Endothelial cell (in vitro differentiated cells): ENCODE measurements at regions not wholly inside any gene's neighbourhood (a gene's known extent, or its start where the extent isn't known, plus 50 kb on each side); places are given as distances from the start of the nearest gene placed in this dataset.

Source experiments
- DNase-seq: peaks from one replicate; pipeline ENCODE4 v3.0.0; 2021; ENCODE audit warnings: low spot score
- H3K27ac Mint-ChIP-seq: one replicate; pipeline ENCODE4 v1.8.0; 2021; ENCODE audit warnings: mixed read lengths, inconsistent platforms; ENCODE audit not compliant: unreplicated experiment
- H3K27me3 Mint-ChIP-seq: one replicate; pipeline ENCODE4 v1.8.0; 2021; ENCODE audit warnings: mild to moderate bottlenecking, moderate library complexity, mixed read lengths, inconsistent platforms; ENCODE audit not compliant: unreplicated experiment
- H3K36me3 Mint-ChIP-seq: one replicate; pipeline ENCODE4 v1.8.0; 2021; ENCODE audit warnings: mild to moderate bottlenecking, low read depth, mixed read lengths, inconsistent platforms; ENCODE audit not compliant: unreplicated experiment
- H3K4me1 Mint-ChIP-seq: one replicate; pipeline ENCODE4 v1.8.0; 2021; ENCODE audit warnings: mild to moderate bottlenecking, mixed read lengths, inconsistent platforms; ENCODE audit not compliant: unreplicated experiment
- H3K4me3 Mint-ChIP-seq: one replicate; pipeline ENCODE4 v1.8.0; 2021; ENCODE audit warnings: mild to moderate bottlenecking, mixed read lengths, inconsistent platforms; ENCODE audit not compliant: unreplicated experiment
- H3K9me3 Mint-ChIP-seq: one replicate; pipeline ENCODE4 v1.8.0; 2021; ENCODE audit warnings: mixed read lengths, inconsistent platforms; ENCODE audit not compliant: unreplicated experiment
- TF ChIP-seq, protein P1 (sequence below): fragments of 200-600 bp; sonication (generic); IDR thresholded peaks from one replicate; pipeline ENCODE4 v1.5.0; 2021; ENCODE audit warnings: antibody characterized with exemption; ENCODE audit not compliant: unreplicated experiment

DNA sequence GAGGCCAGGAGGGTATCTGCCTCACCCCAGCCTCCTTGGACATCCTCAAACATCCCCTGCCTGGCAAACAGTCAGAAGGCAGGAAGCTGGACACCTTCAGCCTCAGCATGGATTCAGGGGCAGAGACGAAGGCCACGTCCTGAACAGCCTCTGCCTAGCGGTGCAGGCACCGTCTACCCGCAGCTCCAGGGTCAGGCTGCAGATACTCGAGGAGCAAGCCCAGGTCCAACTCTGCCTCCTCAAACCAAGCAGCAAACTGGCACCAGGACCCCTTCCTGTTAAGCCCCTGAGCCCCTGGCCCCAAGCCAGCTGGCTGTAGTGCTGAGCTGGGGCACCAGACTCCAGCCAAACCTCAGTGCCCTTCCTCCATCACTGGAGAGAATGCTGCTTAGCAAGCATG, 494.7 kb downstream of the NPHP4 start:
- peaks cover 4% of the 10 kb centered on the region for H3K27me3 Mint-ChIP-seq
- no peaks in the 10 kb centered on the region for H3K36me3 Mint-ChIP-seq
- H3K27ac Mint-ChIP-seq: no peak overlapping the region
- H3K4me1 Mint-ChIP-seq: no peaks in the 10 kb centered on the region
- no peaks in the 10 kb centered on the region for H3K9me3 Mint-ChIP-seq
- H3K4me3 Mint-ChIP-seq: no peak overlapping the region
- no peak for DNase-seq
- TF ChIP-seq, protein P1, sequence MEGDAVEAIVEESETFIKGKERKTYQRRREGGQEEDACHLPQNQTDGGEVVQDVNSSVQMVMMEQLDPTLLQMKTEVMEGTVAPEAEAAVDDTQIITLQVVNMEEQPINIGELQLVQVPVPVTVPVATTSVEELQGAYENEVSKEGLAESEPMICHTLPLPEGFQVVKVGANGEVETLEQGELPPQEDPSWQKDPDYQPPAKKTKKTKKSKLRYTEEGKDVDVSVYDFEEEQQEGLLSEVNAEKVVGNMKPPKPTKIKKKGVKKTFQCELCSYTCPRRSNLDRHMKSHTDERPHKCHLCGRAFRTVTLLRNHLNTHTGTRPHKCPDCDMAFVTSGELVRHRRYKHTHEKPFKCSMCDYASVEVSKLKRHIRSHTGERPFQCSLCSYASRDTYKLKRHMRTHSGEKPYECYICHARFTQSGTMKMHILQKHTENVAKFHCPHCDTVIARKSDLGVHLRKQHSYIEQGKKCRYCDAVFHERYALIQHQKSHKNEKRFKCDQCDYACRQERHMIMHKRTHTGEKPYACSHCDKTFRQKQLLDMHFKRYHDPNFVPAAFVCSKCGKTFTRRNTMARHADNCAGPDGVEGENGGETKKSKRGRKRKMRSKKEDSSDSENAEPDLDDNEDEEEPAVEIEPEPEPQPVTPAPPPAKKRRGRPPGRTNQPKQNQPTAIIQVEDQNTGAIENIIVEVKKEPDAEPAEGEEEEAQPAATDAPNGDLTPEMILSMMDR: no peak

DNA sequence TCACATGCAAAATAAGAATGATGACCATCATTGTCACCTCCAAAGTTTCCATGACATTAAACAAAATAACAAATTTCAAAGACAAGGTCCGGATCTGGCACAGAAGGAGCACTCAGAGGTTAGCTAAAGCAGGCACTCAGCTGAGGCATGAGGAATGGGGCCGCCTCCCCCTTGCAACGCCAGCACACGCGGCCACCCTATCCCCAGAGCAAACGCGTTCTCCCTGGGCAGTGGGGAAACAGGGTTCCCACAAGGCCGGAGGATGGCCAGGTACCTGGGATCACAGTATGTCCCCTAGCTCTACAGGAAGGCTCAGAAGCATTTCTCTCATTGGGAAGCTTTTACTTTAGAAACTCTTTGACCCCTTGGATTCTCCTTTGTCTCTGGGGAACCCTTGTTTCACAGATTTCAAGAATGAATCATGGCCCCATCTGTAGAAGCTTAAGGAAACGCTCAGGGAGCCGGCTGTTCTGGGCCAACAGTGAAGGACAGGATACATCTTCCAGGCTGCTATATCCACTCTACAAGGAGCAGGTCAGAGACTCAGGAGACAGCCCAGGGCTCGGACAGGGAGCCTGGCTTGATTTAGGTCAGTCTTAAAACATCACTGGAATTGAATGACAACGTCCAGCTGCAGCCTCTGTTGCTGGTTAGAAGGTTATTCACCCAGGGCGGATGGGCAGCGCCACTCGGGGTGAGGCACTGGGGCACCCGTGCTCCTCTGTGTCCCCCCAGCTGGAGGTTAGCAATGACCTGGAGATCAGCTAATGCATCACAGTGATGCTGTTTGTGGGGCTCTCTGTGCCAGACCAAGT, 496.4 kb downstream of the NPHP4 start:
- Mint-ChIP-seq H3K4me1 (no peaks in the 10 kb centered on the region), H3K27me3 (peaks cover 4% of the 10 kb centered on the region), H3K9me3 (no peaks in the 10 kb centered on the region), H3K4me3 (no peak overlapping the region), H3K27ac (no peak overlapping the region), H3K36me3 (no peaks in the 10 kb centered on the region)
- DNase-seq: no peak
- TF ChIP-seq, protein P1: no peak

DNA sequence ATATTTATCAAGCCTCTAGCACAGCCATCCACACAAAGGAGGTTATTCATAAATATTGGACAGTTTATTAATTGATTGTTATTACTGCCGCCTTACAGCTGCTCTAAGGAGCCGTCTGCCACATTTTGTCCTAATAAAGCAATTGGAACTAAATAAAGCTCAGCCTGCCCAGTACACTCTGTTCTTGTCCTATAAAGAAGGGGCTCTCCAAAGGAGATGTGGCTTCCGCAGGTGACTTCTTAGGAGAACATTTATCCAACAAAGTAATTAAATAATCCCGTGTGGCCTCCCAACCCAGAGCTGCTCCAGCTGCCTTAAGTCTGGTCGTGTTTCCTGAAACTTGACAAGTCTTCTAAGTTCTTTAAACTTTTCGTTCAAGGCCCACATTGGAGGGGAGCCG, 497.7 kb downstream of the NPHP4 start:
- Mint-ChIP-seq H3K27me3 (peaks cover 2% of the 10 kb centered on the region), H3K36me3 (no peaks in the 10 kb centered on the region)
- no peak for DNase-seq

DNA sequence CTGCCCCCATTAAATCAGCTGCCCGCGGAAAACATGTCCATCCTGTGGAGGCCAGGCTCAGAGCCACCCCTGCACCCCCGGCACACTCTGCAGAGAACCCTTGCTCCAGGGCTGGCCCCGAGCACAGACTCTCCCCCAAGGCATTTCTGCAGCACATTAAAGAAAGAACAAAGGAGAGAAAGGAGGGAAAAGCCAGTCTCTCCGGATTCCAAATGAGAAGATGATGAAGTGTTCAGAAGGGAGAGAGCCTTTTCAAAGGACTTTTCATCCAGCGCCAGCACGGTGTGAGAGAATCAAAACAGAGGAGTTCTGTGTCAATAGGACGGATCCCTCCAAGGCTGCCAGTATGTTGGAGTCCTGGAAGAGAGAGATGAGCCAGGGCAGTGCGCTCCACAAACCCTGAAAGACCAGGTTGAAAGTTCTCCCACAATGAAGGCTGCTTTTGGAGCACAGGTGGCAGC, 498.3 kb downstream of the NPHP4 start:
- TF ChIP-seq, protein P1: no peak
- H3K36me3 Mint-ChIP-seq: no peaks in the 10 kb centered on the region
- H3K4me1 Mint-ChIP-seq: no peaks in the 10 kb centered on the region
- no peak overlapping the region for H3K4me3 Mint-ChIP-seq
- H3K9me3 Mint-ChIP-seq: no peaks in the 10 kb centered on the region
- peaks cover 2% of the 10 kb centered on the region for H3K27me3 Mint-ChIP-seq
- H3K27ac Mint-ChIP-seq: no peak overlapping the region
- no peak for DNase-seq

More for the DNA sequence above, 497.7 kb downstream of the NPHP4 start:
- TF ChIP-seq, protein P1: no peak
- Mint-ChIP-seq H3K4me3 (no peak overlapping the region), H3K27ac (no peak overlapping the region), H3K9me3 (no peaks in the 10 kb centered on the region), H3K4me1 (no peaks in the 10 kb centered on the region)

DNA sequence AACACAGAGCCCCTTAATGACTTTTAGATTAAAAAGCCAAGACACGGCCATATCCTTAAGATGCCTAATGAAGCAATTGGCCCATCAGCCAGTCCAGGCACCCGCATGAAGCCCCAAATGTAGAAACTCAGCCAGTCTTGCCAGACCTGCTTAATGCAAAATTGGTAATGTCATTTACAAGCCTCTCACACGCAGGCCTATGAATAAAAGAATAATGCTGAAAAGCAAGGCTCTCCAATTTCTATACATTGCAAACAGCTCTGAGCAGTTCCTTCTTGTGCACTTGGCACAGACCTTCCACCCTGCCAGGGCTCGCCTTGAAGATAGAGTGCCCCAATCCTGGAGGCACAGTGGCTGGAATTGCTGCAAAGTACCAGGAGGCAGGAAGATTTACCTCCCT, 498.9 kb downstream of the NPHP4 start:
- Mint-ChIP-seq H3K27me3 (peaks cover 2% of the 10 kb centered on the region), H3K36me3 (no peaks in the 10 kb centered on the region), H3K4me1 (no peaks in the 10 kb centered on the region), H3K4me3 (no peak overlapping the region), H3K27ac (no peak overlapping the region), H3K9me3 (no peaks in the 10 kb centered on the region)
- TF ChIP-seq, protein P1: no peak
- no peak for DNase-seq
